SK-N-SH (cell line): ENCODE measurements at regions not wholly inside any gene's neighbourhood (a gene's known extent, or its start where the extent isn't known, plus 50 kb on each side); places are given as distances from the start of the nearest gene placed in this dataset.

Experiments used
- CTCF ChIA-PET: fragments of 300-600, 350-600 bp; formaldehyde crosslinking; extraction: SDS; loops from one replicate; lab custom pipeline; 2021; lab: Yijun Ruan, JAX
- POLR2A ChIA-PET: fragments of 350-600 bp; sonication (Branson Sonifier 250); formaldehyde crosslinking; extraction: SDS; loops from one replicate; lab custom pipeline; 2020; ENCODE audit warnings: antibody characterized with exemption, inconsistent platforms; lab: Yijun Ruan, JAX
- DNase-seq: peaks from one replicate; pipeline ENCODE4 v3.0.0; 2012
- H2AFZ ChIP-seq: fragments of 200-600 bp; sonication (generic); 2 replicates; pipeline ENCODE4 v1.8.1; 2016; ENCODE audit warnings: antibody characterized with exemption, mild to moderate bottlenecking, low read depth
- H3F3A ChIP-seq: fragments of 200-600 bp; sonication (generic); replicated peaks from 2 replicates; pipeline ENCODE3; 2016; ENCODE audit warnings: antibody characterized with exemption, mild to moderate bottlenecking; ENCODE audit not compliant: insufficient read depth
- H3K27ac ChIP-seq, 2 experiments: fragments of 200-500 bp in 1 of 2; fragments of 200-600 bp in 1 of 2; sonication (Bioruptor generic) in 1 of 2; sonication (generic), shearing (Covaris generic) in 1 of 2; 2 replicates each; pipeline versions ENCODE4 v1.5.1 to v1.6.1; 2014 to 2016; ENCODE audit warnings: low read depth in 2 of 2, inconsistent platforms in 1 of 2, low read length in 1 of 2, mild to moderate bottlenecking in 1 of 2, mixed read lengths in 1 of 2
- H3K27me3 ChIP-seq: fragments of 200-600 bp; sonication (generic), shearing (Covaris generic); 2 replicates; pipeline ENCODE4 v1.6.1; 2016; ENCODE audit warnings: mixed run types; ENCODE audit not compliant: insufficient read depth
- H3K36me3 ChIP-seq, 2 experiments: fragments of 200-500 bp in 1 of 2; fragments of 200-600 bp in 1 of 2; sonication (Bioruptor generic) in 1 of 2; sonication (generic) in 1 of 2; replicated peaks in 1 of 2; 2 replicates each; pipeline versions ENCODE3 to v1.5.1; 2014 to 2016; ENCODE audit warnings: low read length in 1 of 2, mild to moderate bottlenecking in 1 of 2; ENCODE audit not compliant: insufficient read depth in 2 of 2, control insufficient read depth in 1 of 2
- H3K4me1 ChIP-seq, 2 experiments: fragments of 200-500 bp in 1 of 2; fragments of 200-600 bp in 1 of 2; sonication (Bioruptor generic) in 1 of 2; sonication (generic), shearing (Covaris generic) in 1 of 2; 2 replicates each; pipeline versions ENCODE4 v1.5.1 to v1.6.1; 2014 to 2016; ENCODE audit warnings: low read depth in 1 of 2, low read length in 1 of 2, mixed run types in 1 of 2; ENCODE audit not compliant: insufficient read depth in 2 of 2, control insufficient read depth in 1 of 2
- H3K4me2 ChIP-seq: fragments of 200-600 bp; sonication (generic), shearing (Covaris generic); 2 replicates; pipeline ENCODE4 v1.6.1; 2017; ENCODE audit warnings: mixed run types
- H3K4me3 ChIP-seq, 2 experiments: fragments of 200-500 bp in 1 of 2; fragments of 200-600 bp in 1 of 2; sonication (Bioruptor generic) in 1 of 2; sonication (generic), shearing (Covaris generic) in 1 of 2; 2 replicates each; pipeline versions ENCODE4 v1.5.1 to v1.8.1; 2014 to 2016; ENCODE audit warnings: low read depth in 2 of 2, inconsistent platforms in 1 of 2, low read length in 1 of 2, mild to moderate bottlenecking in 1 of 2, mixed read lengths in 1 of 2, moderate library complexity in 1 of 2
- H3K79me2 ChIP-seq: fragments of 200-600 bp; sonication (generic); 2 replicates; pipeline ENCODE4 v1.8.1; 2017; ENCODE audit warnings: mild to moderate bottlenecking; ENCODE audit not compliant: insufficient read depth
- H3K9ac ChIP-seq: fragments of 200-600 bp; sonication (generic); 2 replicates; pipeline ENCODE4 v1.6.1; 2017; ENCODE audit warnings: mixed run types
- H3K9me2 ChIP-seq: fragments of 200-600 bp; sonication (generic); 2 replicates; pipeline ENCODE4 v1.6.1; 2017; ENCODE audit warnings: mixed run types
- H3K9me3 ChIP-seq: fragments of 200-600 bp; sonication (generic); 2 replicates; pipeline ENCODE4 v1.6.1; 2017; ENCODE audit warnings: mixed run types, mild to moderate bottlenecking, moderate library complexity
- H4K20me1 ChIP-seq: fragments of 200-600 bp; sonication (generic); 2 replicates; pipeline ENCODE4 v1.6.1; 2017; ENCODE audit warnings: mild to moderate bottlenecking, mixed run types; ENCODE audit not compliant: insufficient read depth
- CHD2 ChIP-seq: fragments of 150-350 bp; IDR thresholded peaks from 2 replicates; pipeline ENCODE4 v1.6.1; 2018; ENCODE audit warnings: low read length; ENCODE audit not compliant: partially characterized antibody
- FOSL2 ChIP-seq: IDR thresholded peaks from 2 replicates; pipeline ENCODE4 v1.4.0; 2012; ENCODE audit warnings: low read depth, mild to moderate bottlenecking, moderate library complexity, borderline replicate concordance
- JUND ChIP-seq: IDR thresholded peaks from 2 replicates; pipeline ENCODE4 v1.4.0; 2012
- MEF2A ChIP-seq: IDR thresholded peaks from 2 replicates; pipeline ENCODE4 v1.4.0; 2012; ENCODE audit warnings: low read depth, borderline replicate concordance
- MXI1 ChIP-seq: IDR thresholded peaks from 2 replicates; pipeline ENCODE4 v1.6.1; 2012; ENCODE audit warnings: mild to moderate bottlenecking, low read depth, low read length, improper control_type of control experiment
- RFX5 ChIP-seq: IDR thresholded peaks from 2 replicates; pipeline ENCODE4 v1.6.1; 2012; ENCODE audit warnings: mild to moderate bottlenecking, improper control_type of control experiment, low read length
- RXRA ChIP-seq: IDR thresholded peaks from 2 replicates; pipeline ENCODE4 v1.4.0; 2012; ENCODE audit warnings: low read depth, mild to moderate bottlenecking, borderline replicate concordance
- SIN3A ChIP-seq: IDR thresholded peaks from 2 replicates; pipeline ENCODE4 v1.6.1; 2012; ENCODE audit warnings: low read depth, mild to moderate bottlenecking, low read length, moderate library complexity, borderline replicate concordance
- TCF12 ChIP-seq: IDR thresholded peaks from 2 replicates; pipeline ENCODE4 v1.4.0; 2012
- TEAD4 ChIP-seq: IDR thresholded peaks from 2 replicates; pipeline ENCODE4 v1.4.0; 2012; ENCODE audit warnings: mild to moderate bottlenecking, borderline replicate concordance; ENCODE audit not compliant: insufficient read depth
- YY1 ChIP-seq: IDR thresholded peaks from 2 replicates; pipeline ENCODE4 v1.4.0; 2012; ENCODE audit warnings: low read depth, mild to moderate bottlenecking
- WGBS: methylation state at CpG from one replicate; pipeline ENCODE4 v1.1.6; 2017; ENCODE audit warnings: low lambda C conversion rate; 5-methylcytosine and 5-hydroxymethylcytosine counted together
- TF ChIP-seq, protein P1 (sequence below): IDR thresholded peaks from 2 replicates; pipeline ENCODE4 v1.4.0; 2012; ENCODE audit warnings: low read depth, borderline replicate concordance
- TF ChIP-seq, protein P2 (sequence below): IDR thresholded peaks from 2 replicates; pipeline ENCODE4 v1.4.0; 2012; ENCODE audit warnings: low read depth
- TF ChIP-seq, protein P3 (sequence below): fragments of 150-350 bp; IDR thresholded peaks from 2 replicates; pipeline ENCODE4 v1.6.1; 2017; ENCODE audit warnings: antibody characterized with exemption, low read length, low read depth, borderline replicate concordance
- TF ChIP-seq, protein P4 (sequence below): IDR thresholded peaks from 2 replicates; pipeline ENCODE4 v1.4.0; 2012; ENCODE audit warnings: low read depth, borderline replicate concordance

DNA sequence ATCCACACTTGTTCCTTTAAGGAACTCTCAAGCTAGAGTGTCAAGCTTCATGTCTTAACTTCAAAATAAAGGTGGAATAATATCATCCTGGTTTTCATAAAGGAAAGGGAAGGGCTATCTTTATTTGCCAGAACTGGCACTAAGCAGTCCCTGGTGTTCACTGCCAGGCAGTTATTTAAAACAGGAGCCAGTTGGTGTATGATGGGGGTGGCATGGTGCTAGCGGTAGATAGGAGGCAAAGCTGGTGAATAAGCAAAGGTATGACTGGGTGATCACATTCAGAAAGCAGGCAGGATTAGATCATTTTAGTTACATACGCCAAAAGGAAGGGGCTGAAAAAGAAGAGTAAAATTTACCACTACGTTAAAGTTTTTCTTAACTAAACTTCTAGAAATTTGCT, 776.3 kb downstream of the BCL11A start (continued):
- TF ChIP-seq, protein P1, sequence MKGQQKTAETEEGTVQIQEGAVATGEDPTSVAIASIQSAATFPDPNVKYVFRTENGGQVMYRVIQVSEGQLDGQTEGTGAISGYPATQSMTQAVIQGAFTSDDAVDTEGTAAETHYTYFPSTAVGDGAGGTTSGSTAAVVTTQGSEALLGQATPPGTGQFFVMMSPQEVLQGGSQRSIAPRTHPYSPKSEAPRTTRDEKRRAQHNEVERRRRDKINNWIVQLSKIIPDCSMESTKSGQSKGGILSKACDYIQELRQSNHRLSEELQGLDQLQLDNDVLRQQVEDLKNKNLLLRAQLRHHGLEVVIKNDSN, result no peak
- no peak for TF ChIP-seq TCF12
- TF ChIP-seq, protein P2, sequence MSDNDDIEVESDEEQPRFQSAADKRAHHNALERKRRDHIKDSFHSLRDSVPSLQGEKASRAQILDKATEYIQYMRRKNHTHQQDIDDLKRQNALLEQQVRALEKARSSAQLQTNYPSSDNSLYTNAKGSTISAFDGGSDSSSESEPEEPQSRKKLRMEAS, result no peak
- TF ChIP-seq, protein P3, sequence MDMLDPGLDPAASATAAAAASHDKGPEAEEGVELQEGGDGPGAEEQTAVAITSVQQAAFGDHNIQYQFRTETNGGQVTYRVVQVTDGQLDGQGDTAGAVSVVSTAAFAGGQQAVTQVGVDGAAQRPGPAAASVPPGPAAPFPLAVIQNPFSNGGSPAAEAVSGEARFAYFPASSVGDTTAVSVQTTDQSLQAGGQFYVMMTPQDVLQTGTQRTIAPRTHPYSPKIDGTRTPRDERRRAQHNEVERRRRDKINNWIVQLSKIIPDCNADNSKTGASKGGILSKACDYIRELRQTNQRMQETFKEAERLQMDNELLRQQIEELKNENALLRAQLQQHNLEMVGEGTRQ, result no peak
- no peak for TF ChIP-seq MXI1
- no peak for TF ChIP-seq MEF2A
- no peak for TF ChIP-seq CHD2
- TF ChIP-seq, all 33 proteins: peak for 0

DNA sequence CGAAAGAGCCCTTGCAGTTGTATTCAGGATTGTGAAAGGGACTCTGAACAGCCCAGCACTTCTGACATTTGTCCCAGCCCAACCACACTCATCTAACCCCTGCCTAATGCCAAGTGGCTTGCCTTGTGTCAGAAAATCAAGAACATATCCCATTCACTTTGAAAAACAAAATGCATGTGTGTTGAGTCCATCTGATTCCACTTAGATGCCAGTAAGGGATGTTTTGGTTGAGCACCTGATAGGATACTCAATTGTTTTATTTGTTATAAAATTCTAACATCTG, 776.8 kb downstream of the BCL11A start:
- DNase-seq, result no peak
- TF ChIP-seq TEAD4 (no peak), JUND (no peak), FOSL2 (no peak), RXRA (no peak), SIN3A (no peak), MXI1 (no peak), CHD2 (no peak), RFX5 (no peak), TCF12 (no peak), YY1 (no peak)
- TF ChIP-seq, protein P4, sequence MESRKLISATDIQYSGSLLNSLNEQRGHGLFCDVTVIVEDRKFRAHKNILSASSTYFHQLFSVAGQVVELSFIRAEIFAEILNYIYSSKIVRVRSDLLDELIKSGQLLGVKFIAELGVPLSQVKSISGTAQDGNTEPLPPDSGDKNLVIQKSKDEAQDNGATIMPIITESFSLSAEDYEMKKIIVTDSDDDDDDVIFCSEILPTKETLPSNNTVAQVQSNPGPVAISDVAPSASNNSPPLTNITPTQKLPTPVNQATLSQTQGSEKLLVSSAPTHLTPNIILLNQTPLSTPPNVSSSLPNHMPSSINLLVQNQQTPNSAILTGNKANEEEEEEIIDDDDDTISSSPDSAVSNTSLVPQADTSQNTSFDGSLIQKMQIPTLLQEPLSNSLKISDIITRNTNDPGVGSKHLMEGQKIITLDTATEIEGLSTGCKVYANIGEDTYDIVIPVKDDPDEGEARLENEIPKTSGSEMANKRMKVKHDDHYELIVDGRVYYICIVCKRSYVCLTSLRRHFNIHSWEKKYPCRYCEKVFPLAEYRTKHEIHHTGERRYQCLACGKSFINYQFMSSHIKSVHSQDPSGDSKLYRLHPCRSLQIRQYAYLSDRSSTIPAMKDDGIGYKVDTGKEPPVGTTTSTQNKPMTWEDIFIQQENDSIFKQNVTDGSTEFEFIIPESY, result no peak
- TF ChIP-seq, protein P2, result no peak
- TF ChIP-seq, all 33 proteins: peak for 0
- H4K20me1 ChIP-seq, result no peaks in the 10 kb centered on the region
- no peak overlapping the region for H3K4me2 ChIP-seq
- H3K9ac ChIP-seq, result no peak overlapping the region
- ChIA-PET CTCF (no interaction called here), POLR2A (no interaction called here)
- H3K79me2 ChIP-seq, result no peaks in the 10 kb centered on the region
- H3K27me3 ChIP-seq, result no peaks in the 10 kb centered on the region
- H3K9me3 ChIP-seq, result no peaks in the 10 kb centered on the region
- H3K36me3 ChIP-seq, result no peaks in the 10 kb centered on the region
- no peak overlapping the region for H3K27ac ChIP-seq
- no peaks in the 10 kb centered on the region for H3K9me2 ChIP-seq
- no peaks in the 10 kb centered on the region for H3F3A ChIP-seq
- no peaks in the 10 kb centered on the region for H3K4me1 ChIP-seq
- no peak overlapping the region for H3K4me3 ChIP-seq
- WGBS, result 33% methylated on average over 1 of the region's 1 CpG
- H2AFZ ChIP-seq, result no peak overlapping the region
